IMR-90 (cell line): ENCODE measurements at regions not wholly inside any gene's neighbourhood (a gene's known extent, or its start where the extent isn't known, plus 50 kb on each side); places are given as distances from the start of the nearest gene placed in this dataset.

Experiments
- ATAC-seq: fragments of 200-7000 bp; cut with Tn5 transposase; 2 replicates; pipeline ENCODE4 v1.9.1; 2020; ENCODE audit warnings: low read depth, mild to moderate bottlenecking, moderate library complexity
- BruUV-seq: library from RNA; stranded (reverse); fragments of 400-500 nt; replicated peaks from 2 replicates; lab custom pipeline; 2021; lab: Mats Ljungman, UMichigan
- CTCF ChIA-PET: fragments of 300-600 bp; formaldehyde crosslinking; extraction: SDS; loops from one replicate; lab custom pipeline; 2021; ENCODE audit warnings: antibody characterized with exemption; lab: Yijun Ruan, JAX
- POLR2A ChIA-PET: fragments of 300-600 bp; sonication (Branson Sonifier 250); formaldehyde crosslinking; loops from one replicate; lab custom pipeline; 2022; ENCODE audit warnings: antibody characterized with exemption; ENCODE audit not compliant: unreplicated experiment; lab: Charles Lee
- DNase-seq: peaks from one replicate; pipeline ENCODE4 v3.0.0; 2013
- H2AFZ ChIP-seq: replicated peaks from 2 replicates; pipeline ENCODE3; 2013; ENCODE audit warnings: low read length, mild to moderate bottlenecking; ENCODE audit not compliant: poor library complexity
- H2AK5ac ChIP-seq: 2 replicates; pipeline ENCODE4 v1.6.1; 2013; ENCODE audit warnings: low read depth, low read length, inconsistent platforms
- H2AK9ac ChIP-seq: replicated peaks from 2 replicates; pipeline ENCODE3; 2013; ENCODE audit warnings: mild to moderate bottlenecking, low read depth, low read length, moderate library complexity; ENCODE audit not compliant: poor library complexity
- H2BK120ac ChIP-seq: 2 replicates; pipeline ENCODE4 v1.6.1; 2013; ENCODE audit warnings: low read depth, low read length, inconsistent platforms
- H2BK15ac ChIP-seq: 3 replicates; pipeline ENCODE4 v1.6.1; 2013; ENCODE audit warnings: low read depth, low read length, inconsistent platforms
- H2BK20ac ChIP-seq: 2 replicates; pipeline ENCODE4 v1.6.1; 2013; ENCODE audit warnings: low read depth, mild to moderate bottlenecking, inconsistent platforms, low read length, moderate library complexity
- H2BK5ac ChIP-seq: 2 replicates; pipeline ENCODE4 v1.6.1; 2013; ENCODE audit warnings: mild to moderate bottlenecking, low read depth, low read length, inconsistent platforms; ENCODE audit not compliant: poor library complexity, severe bottlenecking
- H3K14ac ChIP-seq: replicated peaks from 2 replicates; pipeline ENCODE4 v1.6.1; 2013; ENCODE audit warnings: low read depth, low read length, inconsistent platforms
- H3K18ac ChIP-seq: 2 replicates; pipeline ENCODE4 v1.6.1; 2013; ENCODE audit warnings: low read depth, low read length, control low read depth
- H3K23ac ChIP-seq: 2 replicates; pipeline ENCODE4 v1.6.1; 2013; ENCODE audit warnings: low read depth, low read length, inconsistent platforms
- H3K27ac ChIP-seq: 2 replicates; pipeline ENCODE4 v1.5.1; 2013; ENCODE audit warnings: mild to moderate bottlenecking, control low read depth, low read length; ENCODE audit not compliant: insufficient read depth
- H3K27me3 ChIP-seq: 2 replicates; pipeline ENCODE4 v1.6.1; 2013; ENCODE audit warnings: low read length; ENCODE audit not compliant: control insufficient read depth, insufficient read depth
- H3K36me3 ChIP-seq: 2 replicates; pipeline ENCODE4 v1.6.1; 2013; ENCODE audit warnings: low read length, mixed read lengths; ENCODE audit not compliant: control insufficient read depth, insufficient read depth
- H3K4ac ChIP-seq: 2 replicates; pipeline ENCODE4 v1.6.1; 2013; ENCODE audit warnings: low read depth, low read length, inconsistent platforms
- H3K4me1 ChIP-seq: 2 replicates; pipeline ENCODE4 v1.6.1; 2013; ENCODE audit warnings: low read length, mixed read lengths; ENCODE audit not compliant: control insufficient read depth, insufficient read depth
- H3K4me2 ChIP-seq: 2 replicates; pipeline ENCODE4 v1.6.1; 2013; ENCODE audit warnings: low read depth, mild to moderate bottlenecking, control low read depth, low read length, moderate library complexity
- H3K4me3 ChIP-seq: 2 replicates; pipeline ENCODE4 v1.5.1; 2013; ENCODE audit warnings: low read depth, mild to moderate bottlenecking, control low read depth, low read length, moderate library complexity; ENCODE audit not compliant: insufficient read depth
- H3K56ac ChIP-seq: 2 replicates; pipeline ENCODE4 v1.6.1; 2013; ENCODE audit warnings: low read length, inconsistent platforms; ENCODE audit not compliant: insufficient read depth; ENCODE audit errors: extremely low read depth
- H3K79me1 ChIP-seq, 2 experiments: 2 replicates each; pipeline ENCODE4 v1.6.1; 2013; ENCODE audit warnings: low read length in 2 of 2, inconsistent platforms in 1 of 2, low read depth in 1 of 2
- H3K9ac ChIP-seq: 2 replicates; pipeline ENCODE4 v1.6.1; 2013; ENCODE audit warnings: low read depth, low read length, control low read depth
- H3K9me1 ChIP-seq: 2 replicates; pipeline ENCODE4 v1.6.1; 2013; ENCODE audit warnings: low read length, inconsistent platforms; ENCODE audit not compliant: insufficient read depth
- H3K9me3 ChIP-seq: 2 replicates; pipeline ENCODE4 v1.6.1; 2013; ENCODE audit warnings: low read length; ENCODE audit not compliant: control insufficient read depth, insufficient read depth
- H4K20me1 ChIP-seq: 2 replicates; pipeline ENCODE4 v1.6.1; 2013; ENCODE audit warnings: low read length, inconsistent platforms; ENCODE audit not compliant: insufficient read depth
- H4K5ac ChIP-seq: 2 replicates; pipeline ENCODE4 v1.6.1; 2013; ENCODE audit warnings: mild to moderate bottlenecking, low read depth, low read length, control low read depth
- H4K8ac ChIP-seq, 2 experiments: 2 replicates each; pipeline ENCODE4 v1.6.1; 2013; ENCODE audit warnings: low read depth in 2 of 2, low read length in 2 of 2, control low read depth in 1 of 2, inconsistent platforms in 1 of 2
- H4K91ac ChIP-seq: 2 replicates; pipeline ENCODE4 v1.6.1; 2013; ENCODE audit warnings: low read depth, low read length, inconsistent platforms; ENCODE audit not compliant: insufficient read depth
- BHLHE40 ChIP-seq: fragments of 150-350 bp; IDR thresholded peaks from 2 replicates; pipeline ENCODE4 v1.6.1; 2016; ENCODE audit warnings: mild to moderate bottlenecking, low read depth, low read length
- CEBPB ChIP-seq: IDR thresholded peaks from 2 replicates; pipeline ENCODE4 v1.6.1; 2012; ENCODE audit warnings: low read depth, low read length, improper control_type of control experiment
- CHD1 ChIP-seq: IDR thresholded peaks from 2 replicates; pipeline ENCODE4 v1.6.1; 2012; ENCODE audit warnings: low read depth, low read length, improper control_type of control experiment
- FOS ChIP-seq: fragments of 150-350 bp; IDR thresholded peaks from 2 replicates; pipeline ENCODE4 v1.6.1; 2016; ENCODE audit warnings: low read depth, low read length
- MAFK ChIP-seq: IDR thresholded peaks from 2 replicates; pipeline ENCODE4 v1.6.1; 2012; ENCODE audit warnings: low read depth, low read length, improper control_type of control experiment
- MAZ ChIP-seq: IDR thresholded peaks from 2 replicates; pipeline ENCODE4 v1.6.1; 2012; ENCODE audit warnings: low read depth, mild to moderate bottlenecking, low read length, improper control_type of control experiment, moderate library complexity, borderline replicate concordance
- POLR2A ChIP-seq: IDR thresholded peaks from 2 replicates; pipeline ENCODE4 v1.6.1; 2012; ENCODE audit warnings: mild to moderate bottlenecking, low read depth, low read length
- RAD21 ChIP-seq: IDR thresholded peaks from 2 replicates; pipeline ENCODE4 v1.6.1; 2012; ENCODE audit warnings: low read length, improper control_type of control experiment
- SMC3 ChIP-seq: fragments of 150-350 bp; IDR thresholded peaks from 2 replicates; pipeline ENCODE4 v1.6.1; 2016; ENCODE audit warnings: low read depth, mild to moderate bottlenecking, antibody characterized with exemption, low read length, moderate library complexity
- WGBS, 2 experiments: methylation state at CpG; one replicate each; pipeline versions ENCODE4 v1.1.5 to v1.1.7; 2013; ENCODE audit warnings: missing lambda C conversion rate in 2 of 2; ENCODE audit not compliant: insufficient read length in 1 of 2; ENCODE audit errors: extremely low coverage in 2 of 2; 5-methylcytosine and 5-hydroxymethylcytosine counted together
- dilution Hi-C: fragments of 300-500 bp; cut with HindIII; formaldehyde crosslinking; loops from one replicate; pipeline ENCODE4 v1.14.3; 2018; ENCODE audit warnings: low sequenced_read_pairs; ENCODE audit not compliant: unreplicated experiment
- in situ Hi-C: fragments of 300-500 bp; cut with MboI; formaldehyde crosslinking; loops from 3 replicates; pipeline ENCODE4 v1.14.3; 2019; ENCODE audit warnings: low sequenced_read_pairs, inconsistent platforms, mixed read lengths
- intact Hi-C: fragments of 100-400 bp; cut with micrococcal nuclease; formaldehyde crosslinking; loops from 2 replicates; pipeline ENCODE4 v1.10.0; 2022
- TF ChIP-seq, protein P1 (sequence below): fragments of 150-350 bp; IDR thresholded peaks from 2 replicates; pipeline ENCODE4 v1.6.1; 2016; ENCODE audit warnings: low read depth, mild to moderate bottlenecking, low read length, moderate library complexity, borderline replicate concordance
- TF ChIP-seq, protein P2 (sequence below): fragments of 150-350 bp; IDR thresholded peaks from 2 replicates; pipeline ENCODE4 v1.6.1; 2017; ENCODE audit warnings: mild to moderate bottlenecking, antibody characterized with exemption, low read length, low read depth

DNA sequence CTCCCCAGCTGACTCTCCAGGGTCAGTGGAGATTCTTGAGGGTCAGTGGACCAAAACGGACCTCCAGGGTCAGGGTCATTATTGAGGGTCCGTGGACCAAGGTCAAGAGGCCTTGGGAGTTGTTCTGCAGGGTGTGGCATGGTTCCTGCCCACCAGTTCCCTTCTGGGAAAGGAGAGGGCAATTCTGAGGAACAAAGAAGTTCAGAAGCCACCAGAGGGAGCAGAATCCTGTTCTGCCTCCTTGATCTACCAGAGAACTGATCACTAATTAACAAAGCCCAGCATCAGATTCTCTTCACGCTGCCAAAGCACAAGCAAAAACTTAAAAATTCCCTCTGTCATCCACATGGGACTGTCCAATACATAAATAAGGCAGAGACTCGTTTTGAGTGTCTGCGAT lies 263.4 kb downstream of the DHX35 start:
- no peaks in the 10 kb centered on the region for H3K79me1 ChIP-seq
- no peak overlapping the region for H4K91ac ChIP-seq
- 38% methylated on average over 3 of the region's 5 CpGs; no CpG with 5 or more reads in 1 of the 2 experiments for WGBS, 2 experiments
- dilution Hi-C loops (no loop called here), in situ Hi-C loops (no loop called here), intact Hi-C loops (no loop called here)
- H3K4me2 ChIP-seq = no peak overlapping the region
- H2AFZ ChIP-seq = no peak overlapping the region
- no peaks in the 10 kb centered on the region for H4K20me1 ChIP-seq
- H2AK9ac ChIP-seq = no peak overlapping the region
- no peaks in the 10 kb centered on the region for H3K9me3 ChIP-seq
- TF ChIP-seq CEBPB (no peak), BHLHE40 (no peak), MAFK (no peak), RAD21 (no peak), CHD1 (no peak), SMC3 (no peak), MAZ (no peak), FOS (no peak), POLR2A (no peak)
- TF ChIP-seq, protein P1, sequence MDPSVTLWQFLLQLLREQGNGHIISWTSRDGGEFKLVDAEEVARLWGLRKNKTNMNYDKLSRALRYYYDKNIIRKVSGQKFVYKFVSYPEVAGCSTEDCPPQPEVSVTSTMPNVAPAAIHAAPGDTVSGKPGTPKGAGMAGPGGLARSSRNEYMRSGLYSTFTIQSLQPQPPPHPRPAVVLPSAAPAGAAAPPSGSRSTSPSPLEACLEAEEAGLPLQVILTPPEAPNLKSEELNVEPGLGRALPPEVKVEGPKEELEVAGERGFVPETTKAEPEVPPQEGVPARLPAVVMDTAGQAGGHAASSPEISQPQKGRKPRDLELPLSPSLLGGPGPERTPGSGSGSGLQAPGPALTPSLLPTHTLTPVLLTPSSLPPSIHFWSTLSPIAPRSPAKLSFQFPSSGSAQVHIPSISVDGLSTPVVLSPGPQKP = no peak
- TF ChIP-seq, protein P2, sequence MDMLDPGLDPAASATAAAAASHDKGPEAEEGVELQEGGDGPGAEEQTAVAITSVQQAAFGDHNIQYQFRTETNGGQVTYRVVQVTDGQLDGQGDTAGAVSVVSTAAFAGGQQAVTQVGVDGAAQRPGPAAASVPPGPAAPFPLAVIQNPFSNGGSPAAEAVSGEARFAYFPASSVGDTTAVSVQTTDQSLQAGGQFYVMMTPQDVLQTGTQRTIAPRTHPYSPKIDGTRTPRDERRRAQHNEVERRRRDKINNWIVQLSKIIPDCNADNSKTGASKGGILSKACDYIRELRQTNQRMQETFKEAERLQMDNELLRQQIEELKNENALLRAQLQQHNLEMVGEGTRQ = no peak
- H3K27ac ChIP-seq = no peak overlapping the region
- H3K14ac ChIP-seq = no peak overlapping the region
- no peaks in the 10 kb centered on the region for H3K4me1 ChIP-seq
- H2BK20ac ChIP-seq = no peak overlapping the region
- H3K36me3 ChIP-seq = no peaks in the 10 kb centered on the region
- no peak overlapping the region for H2AK5ac ChIP-seq
- ChIA-PET CTCF (no interaction called here), POLR2A (no interaction called here)
- no peak overlapping the region for H4K8ac ChIP-seq
- no peak overlapping the region for H3K56ac ChIP-seq
- H3K27me3 ChIP-seq = no peaks in the 10 kb centered on the region
- no peak overlapping the region for H3K4ac ChIP-seq
- no peak overlapping the region for H2BK5ac ChIP-seq
- no TSS peak for BruUV-seq
- no peak for DNase-seq
- H4K5ac ChIP-seq = no peak overlapping the region
- no peak overlapping the region for H3K18ac ChIP-seq
- no peak overlapping the region for H2BK15ac ChIP-seq
- H2BK120ac ChIP-seq = no peak overlapping the region
- no peak overlapping the region for H3K4me3 ChIP-seq
- no peak for ATAC-seq
- no peaks in the 10 kb centered on the region for H3K9me1 ChIP-seq
- H3K23ac ChIP-seq = no peak overlapping the region
- no peak overlapping the region for H3K9ac ChIP-seq
